ENCODE measurements at regions not wholly inside any gene's neighbourhood (a gene's known extent, or its start where the extent isn't known, plus 50 kb on each side); places are given as distances from the start of the nearest gene placed in this dataset.

DNA sequence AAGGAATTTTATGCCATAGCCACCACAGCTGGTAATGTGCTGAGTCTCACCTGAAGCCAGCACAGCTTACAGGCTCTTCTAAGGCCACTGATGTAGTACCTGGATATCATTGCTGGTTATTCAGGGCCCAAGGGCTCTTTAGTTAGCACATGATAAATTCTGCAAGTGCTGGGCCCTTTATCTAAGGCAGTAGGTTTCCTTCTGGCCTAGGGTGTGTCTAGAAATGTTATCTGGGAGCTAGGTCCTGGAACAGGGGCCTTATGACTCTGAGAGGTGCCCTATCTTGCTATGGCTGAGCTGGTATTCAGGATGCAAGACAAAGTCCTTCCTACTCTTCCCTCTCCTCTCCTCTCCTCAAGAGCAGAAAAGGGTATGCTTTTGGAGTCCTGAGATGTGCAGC, 1424.5 kb upstream of the NUDT12 start:
- TF ChIP-seq, protein P1, sequence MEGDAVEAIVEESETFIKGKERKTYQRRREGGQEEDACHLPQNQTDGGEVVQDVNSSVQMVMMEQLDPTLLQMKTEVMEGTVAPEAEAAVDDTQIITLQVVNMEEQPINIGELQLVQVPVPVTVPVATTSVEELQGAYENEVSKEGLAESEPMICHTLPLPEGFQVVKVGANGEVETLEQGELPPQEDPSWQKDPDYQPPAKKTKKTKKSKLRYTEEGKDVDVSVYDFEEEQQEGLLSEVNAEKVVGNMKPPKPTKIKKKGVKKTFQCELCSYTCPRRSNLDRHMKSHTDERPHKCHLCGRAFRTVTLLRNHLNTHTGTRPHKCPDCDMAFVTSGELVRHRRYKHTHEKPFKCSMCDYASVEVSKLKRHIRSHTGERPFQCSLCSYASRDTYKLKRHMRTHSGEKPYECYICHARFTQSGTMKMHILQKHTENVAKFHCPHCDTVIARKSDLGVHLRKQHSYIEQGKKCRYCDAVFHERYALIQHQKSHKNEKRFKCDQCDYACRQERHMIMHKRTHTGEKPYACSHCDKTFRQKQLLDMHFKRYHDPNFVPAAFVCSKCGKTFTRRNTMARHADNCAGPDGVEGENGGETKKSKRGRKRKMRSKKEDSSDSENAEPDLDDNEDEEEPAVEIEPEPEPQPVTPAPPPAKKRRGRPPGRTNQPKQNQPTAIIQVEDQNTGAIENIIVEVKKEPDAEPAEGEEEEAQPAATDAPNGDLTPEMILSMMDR (conservative IDR thresholded peaks at IDR 0.05; ENCODE audit: low read length) = no peak
- DNase-seq (ENCODE audit: low read depth) = no peak
- no peak overlapping the region for H3K4me3 ChIP-seq (ENCODE audit: low read length)

GRCh38 chr5:104977529-104977928, 1414.9 kb upstream of the NUDT12 start:
- H3K4me3 ChIP-seq (ENCODE audit: low read length) = no peak overlapping the region
- DNase-seq (ENCODE audit: low read depth) = no peak
- TF ChIP-seq, protein P1 (conservative IDR thresholded peaks at IDR 0.05; ENCODE audit: low read length) = no peak

DNA sequence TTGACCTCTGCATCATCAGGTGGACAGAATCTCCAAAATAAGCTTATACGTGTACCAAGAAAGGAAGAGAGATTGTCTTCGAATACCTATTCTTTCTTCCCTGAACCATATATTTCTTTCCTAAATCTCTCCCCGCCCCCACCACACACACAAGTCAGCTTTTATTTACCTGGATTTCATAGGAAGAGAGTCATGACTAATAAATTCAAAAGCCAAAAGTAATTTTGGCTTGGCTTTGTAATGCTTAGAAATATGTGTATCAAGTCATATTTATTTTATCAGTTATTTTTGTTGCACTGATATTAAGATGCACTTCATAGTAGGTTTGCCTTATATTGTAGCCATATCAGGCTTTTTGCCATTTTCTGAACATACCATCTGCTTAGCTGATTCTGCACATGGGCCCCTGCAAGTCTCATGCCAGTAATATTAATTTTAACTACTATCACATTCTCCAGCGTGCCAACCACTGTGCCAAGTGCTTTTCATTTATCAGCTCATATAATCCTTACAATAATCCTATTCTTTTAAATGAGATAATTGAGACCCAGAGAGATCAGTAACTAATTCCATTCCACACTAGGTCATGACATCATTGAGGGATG, 1405.3 kb upstream of the NUDT12 start:
- DNase-seq (ENCODE audit: low read depth) = no peak
- TF ChIP-seq, protein P1 (conservative IDR thresholded peaks at IDR 0.05; ENCODE audit: low read length) = no peak
- no peak overlapping the region for H3K4me3 ChIP-seq (ENCODE audit: low read length)

DNA sequence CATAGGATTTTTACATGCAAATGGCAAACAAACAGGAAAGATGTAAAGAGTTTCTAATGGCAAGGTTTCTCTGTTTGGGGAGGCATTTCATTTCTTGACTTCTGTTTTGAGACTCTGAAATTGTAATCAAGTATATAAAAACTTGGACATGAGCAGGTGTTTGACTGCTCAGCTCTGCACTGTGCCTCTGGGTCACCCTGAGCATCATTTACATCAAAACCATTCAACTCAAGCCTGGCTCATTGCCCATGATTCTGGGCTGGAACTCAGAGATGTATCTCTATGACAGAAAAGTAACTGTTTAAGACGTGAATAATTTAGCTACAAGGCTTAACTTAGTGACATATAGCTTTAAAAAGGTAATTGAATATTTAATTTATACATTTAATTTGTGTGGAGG, 1402.4 kb upstream of the NUDT12 start:
- TF ChIP-seq, protein P1 (conservative IDR thresholded peaks at IDR 0.05; ENCODE audit: low read length) = no peak
- no peak for DNase-seq (ENCODE audit: low read depth)
- H3K4me3 ChIP-seq (ENCODE audit: low read length) = no peak overlapping the region

DNA sequence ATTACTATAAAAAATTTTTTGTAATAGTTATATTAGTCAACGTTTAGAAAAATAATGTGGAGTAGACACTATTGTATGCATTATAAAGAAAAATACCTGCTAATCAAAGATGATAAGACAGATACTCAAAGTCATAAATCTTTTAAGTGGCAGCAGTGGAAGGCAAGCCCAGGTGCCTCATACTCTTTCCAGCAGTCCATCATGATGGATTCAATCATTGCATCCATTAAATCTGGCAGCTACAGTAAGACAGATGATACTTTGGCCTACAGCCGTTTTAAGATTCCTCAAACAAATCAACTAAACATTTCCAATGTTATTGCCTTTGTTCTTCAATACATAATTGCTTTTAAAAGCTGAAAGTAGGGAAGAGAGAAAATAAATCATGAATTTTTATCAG, 1392.9 kb upstream of the NUDT12 start:
- TF ChIP-seq, protein P1 (conservative IDR thresholded peaks at IDR 0.05; ENCODE audit: low read length) = no peak
- no peak overlapping the region for H3K4me3 ChIP-seq (ENCODE audit: low read length)
- DNase-seq (ENCODE audit: low read depth) = no peak

GRCh38 chr5:104952876-104953275, 1390.3 kb upstream of the NUDT12 start:
- DNase-seq (ENCODE audit: low read depth) = no peak
- TF ChIP-seq, protein P1 (conservative IDR thresholded peaks at IDR 0.05; ENCODE audit: low read length) = no peak
- no peak overlapping the region for H3K4me3 ChIP-seq (ENCODE audit: low read length)

DNA sequence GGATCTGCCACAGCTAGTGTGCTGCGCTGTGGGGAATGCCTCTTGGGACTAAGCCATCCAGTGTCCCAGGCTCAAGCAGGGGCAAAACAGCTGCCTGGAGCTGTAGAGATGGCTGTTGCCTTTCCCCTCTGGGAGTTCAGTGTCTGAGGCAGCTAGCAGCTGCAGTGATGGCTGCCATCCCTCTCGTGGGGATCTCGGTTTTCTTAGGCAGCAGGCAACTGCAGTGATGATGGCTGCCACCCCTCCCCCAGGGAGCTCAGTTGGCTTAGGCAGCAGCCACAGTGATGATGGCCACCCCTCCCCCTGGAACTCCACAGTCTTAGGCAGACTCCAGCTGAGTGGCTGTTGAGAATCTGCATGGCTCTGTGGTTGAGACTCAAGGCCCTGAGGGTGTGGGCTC, 1389.2 kb upstream of the NUDT12 start:
- TF ChIP-seq, protein P1 (conservative IDR thresholded peaks at IDR 0.05; ENCODE audit: low read length) = no peak
- no peak overlapping the region for H3K4me3 ChIP-seq (ENCODE audit: low read length)
- DNase-seq (ENCODE audit: low read depth) = no peak
